Activated T-helper 2 cell treated with anti-CD3 and anti-CD28 coated beads, Interferon-gamma antibody, Interleukin-2, Interleukin-4, amounts not matched to agents 10 μg/mL and 5 μg/mL and 100 μg/mL, durations not matched to agents 14 hours and 24 hours and 36 hours (primary cell): ENCODE measurements at regions not wholly inside any gene's neighbourhood (a gene's known extent, or its start where the extent isn't known, plus 50 kb on each side); places are given as distances from the start of the nearest gene placed in this dataset.
"Not testable (repeated sequence)": the region's sequence is repeated elsewhere in the genome, so short reads cannot be mapped to it uniquely, and the experiment has no call there.

Experiments used
- DNase-seq: peaks from one replicate; pipeline ENCODE4 v3.0.0; 2021; ENCODE audit warnings: low spot score
- H3K27ac Mint-ChIP-seq: one replicate; pipeline ENCODE4 v1.8.0; 2021; ENCODE audit warnings: mixed read lengths
- H3K27me3 Mint-ChIP-seq: one replicate; pipeline ENCODE4 v1.8.0; 2021; ENCODE audit warnings: low read depth, mixed read lengths
- H3K36me3 Mint-ChIP-seq: one replicate; pipeline ENCODE4 v1.8.0; 2021; ENCODE audit warnings: low read depth, mixed read lengths
- H3K4me1 Mint-ChIP-seq: one replicate; pipeline ENCODE4 v1.8.0; 2021; ENCODE audit warnings: low read depth, mixed read lengths
- H3K4me3 Mint-ChIP-seq: one replicate; pipeline ENCODE4 v1.8.0; 2021; ENCODE audit warnings: low read depth, mild to moderate bottlenecking, moderate library complexity, mixed read lengths
- H3K9me3 Mint-ChIP-seq: one replicate; pipeline ENCODE4 v1.8.0; 2021; ENCODE audit warnings: mixed read lengths
- intact Hi-C: fragments of 100-400 bp; cut with micrococcal nuclease; formaldehyde crosslinking; loops from one replicate; pipeline ENCODE4 v1.15.1; 2023

- intact Hi-C loops: no loop called here
- no peak for DNase-seq
- H3K27me3 Mint-ChIP-seq: peaks cover 4% of the 10 kb centered on the region
- peaks cover 12% of the 10 kb centered on the region for H3K9me3 Mint-ChIP-seq
- H3K27ac Mint-ChIP-seq: no peak overlapping the region
- H3K4me3 Mint-ChIP-seq: no peak overlapping the region
- H3K4me1 Mint-ChIP-seq: peaks cover 4% of the 10 kb centered on the region
- H3K36me3 Mint-ChIP-seq: peaks cover 3% of the 10 kb centered on the region
Observed at GRCh38 chr1:221040691-221041285, 161.5 kb downstream of the HLX start.

DNA sequence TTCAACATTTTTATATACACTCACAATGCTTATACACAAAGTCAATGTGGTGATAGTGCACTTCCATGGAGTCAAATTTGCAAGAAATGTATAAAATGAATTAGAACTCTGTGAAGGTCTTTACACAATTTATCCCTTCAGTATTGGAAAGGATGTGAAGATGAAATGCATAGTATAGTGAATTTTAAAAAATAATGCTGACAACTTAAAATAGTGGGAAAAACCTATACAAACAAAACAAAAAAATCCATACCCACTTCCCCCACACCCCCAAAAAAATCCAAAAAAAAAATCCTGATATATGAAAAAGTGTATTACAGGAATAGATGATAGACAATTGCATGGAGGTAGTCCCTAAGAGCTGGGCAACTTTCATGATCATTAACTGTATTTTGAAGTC lies 165.3 kb downstream of the HLX start:
- peaks cover 15% of the 10 kb centered on the region for H3K4me1 Mint-ChIP-seq
- intact Hi-C loops: no loop called here
- peaks cover 10% of the 10 kb centered on the region for H3K36me3 Mint-ChIP-seq
- H3K27me3 Mint-ChIP-seq: peaks cover 4% of the 10 kb centered on the region
- H3K27ac Mint-ChIP-seq: no peak overlapping the region
- no peak overlapping the region for H3K4me3 Mint-ChIP-seq
- peaks cover 13% of the 10 kb centered on the region for H3K9me3 Mint-ChIP-seq
- DNase-seq: no peak

DNA sequence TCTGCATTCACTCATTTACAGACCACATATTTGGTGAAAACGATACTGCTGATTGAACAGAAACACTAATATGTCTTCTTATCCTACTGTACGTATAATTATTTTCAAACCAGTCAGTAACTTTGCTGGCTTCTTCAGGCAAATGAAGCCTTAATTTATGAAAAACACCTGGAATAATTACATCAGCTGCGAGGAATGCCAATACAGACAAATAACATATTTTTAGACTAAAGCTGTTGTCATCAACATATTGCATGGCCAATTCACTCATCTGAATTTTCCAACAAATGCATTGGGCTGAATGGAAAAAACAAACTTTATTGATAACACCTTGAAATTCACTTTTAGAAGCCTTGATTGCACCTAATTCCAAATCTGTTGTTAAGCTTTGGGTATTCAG lies 165.9 kb downstream of the HLX start:
- H3K27ac Mint-ChIP-seq: no peak overlapping the region
- no peak for DNase-seq
- peaks cover 15% of the 10 kb centered on the region for H3K4me1 Mint-ChIP-seq
- H3K9me3 Mint-ChIP-seq: peaks cover 19% of the 10 kb centered on the region
- no peak overlapping the region for H3K4me3 Mint-ChIP-seq
- peaks cover 2% of the 10 kb centered on the region for H3K27me3 Mint-ChIP-seq
- H3K36me3 Mint-ChIP-seq: peaks cover 10% of the 10 kb centered on the region
- intact Hi-C loops: no loop called here

GRCh38 chr1:221045842-221046831 lies 166.9 kb downstream of the HLX start:
- Mint-ChIP-seq H3K27me3 (peaks cover 2% of the 10 kb centered on the region), H3K9me3 (peaks cover 26% of the 10 kb centered on the region), H3K27ac (no peak overlapping the region), H3K4me3 (no peak overlapping the region), H3K36me3 (peaks cover 10% of the 10 kb centered on the region), H3K4me1 (peaks cover 15% of the 10 kb centered on the region)
- DNase-seq: no peak
- intact Hi-C loops: loop anchor here (1.0 kb wide), 1 partner anchor 23 kb away; no protein-coding TSS in a partner anchor

DNA sequence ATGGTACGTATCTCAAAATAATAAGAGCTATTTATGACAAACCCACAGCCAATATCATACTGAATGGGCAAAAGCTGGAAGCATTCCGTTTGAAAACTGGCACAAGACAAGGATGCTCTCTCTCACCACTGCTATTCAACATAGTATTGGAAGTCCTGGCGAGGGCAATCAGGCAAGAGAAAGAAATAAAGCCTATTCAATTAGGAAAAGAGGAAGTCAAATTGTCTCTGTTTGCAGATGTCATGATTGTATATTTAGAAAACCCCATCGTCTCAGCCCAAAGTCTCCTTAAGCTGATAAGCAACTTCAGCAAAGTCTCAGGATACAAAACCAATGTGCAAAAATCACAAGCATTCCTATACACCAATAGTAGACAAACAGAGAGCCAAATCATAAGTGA lies 172.1 kb downstream of the HLX start:
- peaks cover 32% of the 10 kb centered on the region for H3K9me3 Mint-ChIP-seq
- intact Hi-C loops, H3K27ac Mint-ChIP-seq, DNase-seq, H3K36me3 Mint-ChIP-seq, H3K4me1 Mint-ChIP-seq, H3K27me3 Mint-ChIP-seq, H3K4me3 Mint-ChIP-seq: not testable (repeated sequence)

DNA sequence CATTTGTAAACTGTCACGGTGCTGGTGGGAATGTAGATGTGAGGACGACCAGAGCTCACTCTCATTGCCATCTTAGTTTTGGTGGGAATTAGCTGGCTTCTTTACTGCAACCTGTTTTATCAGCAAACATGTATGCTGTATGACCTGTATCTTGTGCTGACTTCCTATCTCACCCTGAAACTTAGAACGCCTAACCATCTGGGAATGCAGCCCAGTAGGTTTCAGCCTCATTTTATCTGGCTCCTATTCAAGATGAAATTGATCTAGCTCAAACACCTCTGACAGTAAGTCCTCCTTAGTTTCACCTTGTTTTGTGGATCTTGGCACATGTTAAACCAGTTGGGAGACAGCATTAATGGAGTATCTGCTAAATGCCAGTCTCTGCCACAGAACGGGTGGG lies 174.6 kb downstream of the HLX start:
- Mint-ChIP-seq H3K36me3 (peaks cover under 1% of the 10 kb centered on the region), H3K4me3 (no peak overlapping the region), H3K27ac (no peak overlapping the region), H3K9me3 (peaks cover 24% of the 10 kb centered on the region), H3K4me1 (no peaks in the 10 kb centered on the region), H3K27me3 (no peaks in the 10 kb centered on the region)
- no peak for DNase-seq
- intact Hi-C loops: no loop called here

- Mint-ChIP-seq H3K4me3 (no peak overlapping the region), H3K27ac (no peak overlapping the region), H3K4me1 (no peaks in the 10 kb centered on the region), H3K27me3 (no peaks in the 10 kb centered on the region), H3K36me3 (peaks cover 4% of the 10 kb centered on the region), H3K9me3 (peaks cover 7% of the 10 kb centered on the region)
- DNase-seq: no peak
- intact Hi-C loops: no loop called here
Observed at GRCh38 chr1:221059506-221059905, 180.3 kb downstream of the HLX start.

DNA sequence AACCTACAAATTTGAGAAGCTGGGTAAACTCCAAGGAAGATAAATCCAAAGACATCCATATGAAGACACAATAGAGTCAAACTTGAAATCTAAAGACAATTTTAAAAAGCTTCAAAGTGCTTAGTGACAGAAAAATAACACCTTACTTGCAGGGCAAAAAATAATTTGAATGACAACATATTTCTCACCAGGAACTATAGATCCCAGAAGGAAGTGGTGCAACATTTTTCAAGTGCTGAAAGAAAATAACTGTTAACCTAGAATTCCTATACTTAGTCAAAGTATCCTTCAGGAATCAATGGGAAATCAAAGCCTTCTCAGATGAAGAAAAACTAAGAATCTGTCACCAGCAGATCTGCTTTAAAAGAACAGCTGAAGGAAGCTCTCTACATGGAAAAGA lies 184.4 kb downstream of the HLX start:
- Mint-ChIP-seq H3K36me3 (peaks cover 11% of the 10 kb centered on the region), H3K9me3 (peaks cover 13% of the 10 kb centered on the region), H3K4me1 (peaks cover 13% of the 10 kb centered on the region), H3K4me3 (no peak overlapping the region), H3K27me3 (no peaks in the 10 kb centered on the region), H3K27ac (no peak overlapping the region)
- no peak for DNase-seq
- intact Hi-C loops: no loop called here

DNA sequence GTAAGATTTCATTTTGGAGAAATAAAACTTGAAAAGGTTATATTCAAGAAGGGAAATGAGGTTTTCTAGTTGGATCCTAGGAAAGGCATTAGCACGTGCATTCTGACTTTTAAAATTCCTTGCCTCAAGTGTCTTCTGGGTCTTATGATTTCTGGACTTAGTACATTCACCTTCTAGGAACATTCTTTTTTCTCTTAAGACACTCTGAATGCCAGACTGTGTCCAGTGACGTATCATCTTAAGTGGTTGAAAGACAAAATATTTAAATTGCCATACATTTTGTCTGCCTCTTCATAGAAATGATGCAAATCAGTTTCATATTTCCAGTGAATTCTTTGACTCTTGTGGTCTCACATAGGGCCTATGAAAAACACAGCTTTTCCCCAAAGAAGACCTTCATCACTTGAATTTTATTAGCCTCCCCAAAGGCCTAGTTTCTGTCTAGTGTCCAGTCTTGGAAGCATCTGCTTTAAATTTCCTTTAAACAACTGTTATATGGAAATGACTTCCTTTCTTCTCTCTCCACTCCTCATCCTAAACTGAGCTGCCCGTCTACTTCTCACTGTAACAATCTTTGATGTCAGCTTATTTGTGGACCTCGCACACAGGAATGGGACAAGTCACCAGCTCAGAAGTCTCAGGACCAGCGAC lies 187.2 kb downstream of the HLX start:
- H3K9me3 Mint-ChIP-seq: peaks cover 19% of the 10 kb centered on the region
- DNase-seq: no peak

GRCh38 chr1:221067721-221068120 lies 188.5 kb downstream of the HLX start:
- H3K36me3 Mint-ChIP-seq: peaks cover 18% of the 10 kb centered on the region
- H3K27ac Mint-ChIP-seq: peak overlapping the region; percentile 47
- intact Hi-C loops: loop anchor here (2.0 kb wide), 2 partner anchors 33 to 133 kb away; no protein-coding TSS in a partner anchor
- no peak overlapping the region for H3K4me3 Mint-ChIP-seq
- no peaks in the 10 kb centered on the region for H3K27me3 Mint-ChIP-seq
- DNase-seq: no peak
- peaks cover 37% of the 10 kb centered on the region for H3K4me1 Mint-ChIP-seq
- peaks cover 21% of the 10 kb centered on the region for H3K9me3 Mint-ChIP-seq

More for the DNA sequence above, 187.2 kb downstream of the HLX start:
- Mint-ChIP-seq H3K27me3 (no peaks in the 10 kb centered on the region), H3K36me3 (peaks cover 15% of the 10 kb centered on the region), H3K27ac (no peak overlapping the region), H3K4me1 (peaks cover 36% of the 10 kb centered on the region), H3K4me3 (no peak overlapping the region)
- intact Hi-C loops: no loop called here

- Mint-ChIP-seq H3K36me3 (peaks cover 19% of the 10 kb centered on the region), H3K27ac (peak overlapping the region; percentile 94), H3K4me1 (peaks cover 40% of the 10 kb centered on the region), H3K4me3 (no peak overlapping the region), H3K9me3 (peaks cover 19% of the 10 kb centered on the region), H3K27me3 (no peaks in the 10 kb centered on the region)
- intact Hi-C loops: loop anchor here (1.0 to 2.0 kb wide), 7 partner anchors 15 to 370 kb away; partner anchors contain the start of gene HLX
- DNase-seq: no peak
Observed at GRCh38 chr1:221069178-221069903, 190.1 kb downstream of the HLX start.

GRCh38 chr1:221069986-221070385 lies 190.7 kb downstream of the HLX start:
- intact Hi-C loops: loop anchor here (1.0 to 2.0 kb wide), 7 partner anchors 14 to 369 kb away; partner anchors contain the start of gene HLX
- Mint-ChIP-seq H3K4me3 (no peak overlapping the region), H3K27ac (peak overlapping the region; percentile 94), H3K27me3 (no peaks in the 10 kb centered on the region), H3K36me3 (peaks cover 19% of the 10 kb centered on the region), H3K4me1 (peaks cover 46% of the 10 kb centered on the region), H3K9me3 (peaks cover 19% of the 10 kb centered on the region)
- no peak for DNase-seq
